Panc1 (cell line): ENCODE measurements at regions not wholly inside any gene's neighbourhood (a gene's known extent, or its start where the extent isn't known, plus 50 kb on each side); places are given as distances from the start of the nearest gene placed in this dataset.

Source experiments
- ATAC-seq: fragments of 200-7000 bp; cut with Tn5 transposase; 2 replicates; pipeline ENCODE4 v1.9.1; 2020; ENCODE audit warnings: mild to moderate bottlenecking, moderate library complexity
- BruUV-seq: library from RNA; stranded (reverse); fragments of 400-500 nt; replicated peaks from 2 replicates; lab custom pipeline; 2021; lab: Mats Ljungman, UMichigan
- CTCF ChIA-PET: fragments of 300-600 bp; sonication (Branson Sonifier 250); formaldehyde crosslinking; loops from one replicate; lab custom pipeline; 2022; ENCODE audit warnings: antibody characterized with exemption; lab: Charles Lee
- POLR2A ChIA-PET: fragments of 300-600 bp; sonication (Branson Sonifier 250); formaldehyde crosslinking; loops from one replicate; lab custom pipeline; 2022; ENCODE audit warnings: antibody characterized with exemption; lab: Charles Lee
- DNase-seq: peaks from one replicate; pipeline ENCODE4 v3.0.0-alpha.2; 2010; ENCODE audit warnings: low read depth, low spot score
- H3K27ac ChIP-seq: 2 replicates; pipeline ENCODE4 v1.5.1; 2011; ENCODE audit warnings: mild to moderate bottlenecking, low read length, inconsistent platforms
- H3K27me3 ChIP-seq: fragments of 200-500 bp; sonication (Bioruptor generic); 2 replicates; pipeline ENCODE4 v1.6.0; 2014; ENCODE audit warnings: low read length, inconsistent platforms; ENCODE audit not compliant: control insufficient read depth, insufficient read depth
- H3K36me3 ChIP-seq: fragments of 200-500 bp; sonication (Bioruptor generic); 2 replicates; pipeline ENCODE4 v1.5.1; 2014; ENCODE audit warnings: inconsistent platforms, mild to moderate bottlenecking, low read length, moderate library complexity; ENCODE audit not compliant: control insufficient read depth, insufficient read depth
- H3K4me1 ChIP-seq: 2 replicates; pipeline ENCODE4 v1.5.1; 2011; ENCODE audit warnings: inconsistent platforms, mild to moderate bottlenecking, low read length, moderate library complexity; ENCODE audit not compliant: control insufficient read depth, insufficient read depth
- H3K4me3 ChIP-seq, 2 experiments: 2 replicates each; pipeline ENCODE4 v1.5.1; 2011 to 2012; ENCODE audit warnings: low read depth in 2 of 2, low read length in 2 of 2, mild to moderate bottlenecking in 2 of 2, inconsistent platforms in 1 of 2, moderate library complexity in 1 of 2
- H3K9me3 ChIP-seq: fragments of 200-500 bp; sonication (Bioruptor generic); 2 replicates; pipeline ENCODE4 v1.5.1; 2014; ENCODE audit warnings: low read depth, mild to moderate bottlenecking, inconsistent platforms, low read length, moderate library complexity; ENCODE audit not compliant: control insufficient read depth, insufficient read depth
- POLR2AphosphoS5 ChIP-seq: IDR thresholded peaks from 2 replicates; pipeline ENCODE4 v1.6.1; 2012; ENCODE audit warnings: mild to moderate bottlenecking, low read depth, low read length, moderate library complexity
- SIN3A ChIP-seq: IDR thresholded peaks from 2 replicates; pipeline ENCODE4 v1.6.1; 2012; ENCODE audit warnings: low read depth, mild to moderate bottlenecking, low read length, moderate library complexity, borderline replicate concordance; ENCODE audit not compliant: insufficient read depth
- TCF7L2 ChIP-seq: IDR thresholded peaks from 2 replicates; pipeline ENCODE4 v1.6.1; 2011; ENCODE audit warnings: mild to moderate bottlenecking, low read depth, low read length, inconsistent platforms
- in situ Hi-C: cut with HindIII; loops from 2 replicates; pipeline ENCODE4 v1.10.0; 2016; ENCODE audit warnings: low sequenced_read_pairs, low pct_unique_long_range_greater_than_20kb
- intact Hi-C: fragments of 100-400 bp; cut with micrococcal nuclease; formaldehyde crosslinking; loops from one replicate; pipeline ENCODE4 v1.10.0; 2022; ENCODE audit not compliant: unreplicated experiment
- TF ChIP-seq, protein P1 (sequence below): fragments of 450-650 bp; IDR thresholded peaks from 2 replicates; pipeline ENCODE4 v1.5.1; 2017; ENCODE audit warnings: mild to moderate bottlenecking
- TF ChIP-seq, protein P2 (sequence below), 2 experiments: IDR thresholded peaks; 2 replicates each; pipeline ENCODE4 v1.6.1; 2011 to 2012; ENCODE audit warnings: low read depth in 2 of 2, control low read depth in 1 of 2, low read length in 1 of 2, mild to moderate bottlenecking in 1 of 2, moderate library complexity in 1 of 2; ENCODE audit not compliant: insufficient read depth in 1 of 2

DNA sequence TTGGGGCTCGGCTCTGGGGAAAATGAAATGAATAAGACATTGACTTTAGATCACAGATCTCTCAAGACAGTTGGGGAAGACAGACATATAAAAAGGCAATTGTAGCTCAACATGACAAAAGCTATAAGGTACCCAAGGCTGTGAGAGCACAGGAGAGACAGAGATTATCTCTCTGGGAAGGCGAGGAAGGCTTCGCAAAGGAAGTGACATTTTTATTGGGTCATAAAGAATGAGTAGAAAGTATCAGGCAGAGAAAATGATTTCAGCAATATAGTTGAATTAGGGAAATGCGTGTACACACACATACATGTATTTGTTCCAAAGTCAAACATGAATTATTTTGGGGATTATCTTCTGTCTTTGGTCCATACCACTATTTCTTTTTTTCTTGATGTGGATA, 381.8 kb upstream of the ADAMTSL1 start:
- in situ Hi-C loops (no loop called here), intact Hi-C loops (no loop called here)
- Histone ChIP-seq H3K27ac (no peak overlapping the region), H3K4me3 (no peak overlapping the region), H3K36me3 (no peaks in the 10 kb centered on the region), H3K9me3 (no peaks in the 10 kb centered on the region), H3K27me3 (no peaks in the 10 kb centered on the region), H3K4me1 (no peaks in the 10 kb centered on the region)
- POLR2A ChIA-PET = no interaction called here
- ATAC-seq (no peak), DNase-seq (no peak)
- no TSS peak for BruUV-seq
- TF ChIP-seq, protein P1, sequence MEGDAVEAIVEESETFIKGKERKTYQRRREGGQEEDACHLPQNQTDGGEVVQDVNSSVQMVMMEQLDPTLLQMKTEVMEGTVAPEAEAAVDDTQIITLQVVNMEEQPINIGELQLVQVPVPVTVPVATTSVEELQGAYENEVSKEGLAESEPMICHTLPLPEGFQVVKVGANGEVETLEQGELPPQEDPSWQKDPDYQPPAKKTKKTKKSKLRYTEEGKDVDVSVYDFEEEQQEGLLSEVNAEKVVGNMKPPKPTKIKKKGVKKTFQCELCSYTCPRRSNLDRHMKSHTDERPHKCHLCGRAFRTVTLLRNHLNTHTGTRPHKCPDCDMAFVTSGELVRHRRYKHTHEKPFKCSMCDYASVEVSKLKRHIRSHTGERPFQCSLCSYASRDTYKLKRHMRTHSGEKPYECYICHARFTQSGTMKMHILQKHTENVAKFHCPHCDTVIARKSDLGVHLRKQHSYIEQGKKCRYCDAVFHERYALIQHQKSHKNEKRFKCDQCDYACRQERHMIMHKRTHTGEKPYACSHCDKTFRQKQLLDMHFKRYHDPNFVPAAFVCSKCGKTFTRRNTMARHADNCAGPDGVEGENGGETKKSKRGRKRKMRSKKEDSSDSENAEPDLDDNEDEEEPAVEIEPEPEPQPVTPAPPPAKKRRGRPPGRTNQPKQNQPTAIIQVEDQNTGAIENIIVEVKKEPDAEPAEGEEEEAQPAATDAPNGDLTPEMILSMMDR = no peak
- no peak for TF ChIP-seq TCF7L2
- TF ChIP-seq, protein P2, sequence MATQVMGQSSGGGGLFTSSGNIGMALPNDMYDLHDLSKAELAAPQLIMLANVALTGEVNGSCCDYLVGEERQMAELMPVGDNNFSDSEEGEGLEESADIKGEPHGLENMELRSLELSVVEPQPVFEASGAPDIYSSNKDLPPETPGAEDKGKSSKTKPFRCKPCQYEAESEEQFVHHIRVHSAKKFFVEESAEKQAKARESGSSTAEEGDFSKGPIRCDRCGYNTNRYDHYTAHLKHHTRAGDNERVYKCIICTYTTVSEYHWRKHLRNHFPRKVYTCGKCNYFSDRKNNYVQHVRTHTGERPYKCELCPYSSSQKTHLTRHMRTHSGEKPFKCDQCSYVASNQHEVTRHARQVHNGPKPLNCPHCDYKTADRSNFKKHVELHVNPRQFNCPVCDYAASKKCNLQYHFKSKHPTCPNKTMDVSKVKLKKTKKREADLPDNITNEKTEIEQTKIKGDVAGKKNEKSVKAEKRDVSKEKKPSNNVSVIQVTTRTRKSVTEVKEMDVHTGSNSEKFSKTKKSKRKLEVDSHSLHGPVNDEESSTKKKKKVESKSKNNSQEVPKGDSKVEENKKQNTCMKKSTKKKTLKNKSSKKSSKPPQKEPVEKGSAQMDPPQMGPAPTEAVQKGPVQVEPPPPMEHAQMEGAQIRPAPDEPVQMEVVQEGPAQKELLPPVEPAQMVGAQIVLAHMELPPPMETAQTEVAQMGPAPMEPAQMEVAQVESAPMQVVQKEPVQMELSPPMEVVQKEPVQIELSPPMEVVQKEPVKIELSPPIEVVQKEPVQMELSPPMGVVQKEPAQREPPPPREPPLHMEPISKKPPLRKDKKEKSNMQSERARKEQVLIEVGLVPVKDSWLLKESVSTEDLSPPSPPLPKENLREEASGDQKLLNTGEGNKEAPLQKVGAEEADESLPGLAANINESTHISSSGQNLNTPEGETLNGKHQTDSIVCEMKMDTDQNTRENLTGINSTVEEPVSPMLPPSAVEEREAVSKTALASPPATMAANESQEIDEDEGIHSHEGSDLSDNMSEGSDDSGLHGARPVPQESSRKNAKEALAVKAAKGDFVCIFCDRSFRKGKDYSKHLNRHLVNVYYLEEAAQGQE (IDR thresholded peaks at IDR 0.05; ENCODE audit: insufficient read depth in 1 of 2, low read depth in 2 of 2, low read length in 1 of 2) = no peak
- no peak for TF ChIP-seq SIN3A
- TF ChIP-seq POLR2AphosphoS5 = no peak
- CTCF ChIA-PET = no interaction called here

DNA sequence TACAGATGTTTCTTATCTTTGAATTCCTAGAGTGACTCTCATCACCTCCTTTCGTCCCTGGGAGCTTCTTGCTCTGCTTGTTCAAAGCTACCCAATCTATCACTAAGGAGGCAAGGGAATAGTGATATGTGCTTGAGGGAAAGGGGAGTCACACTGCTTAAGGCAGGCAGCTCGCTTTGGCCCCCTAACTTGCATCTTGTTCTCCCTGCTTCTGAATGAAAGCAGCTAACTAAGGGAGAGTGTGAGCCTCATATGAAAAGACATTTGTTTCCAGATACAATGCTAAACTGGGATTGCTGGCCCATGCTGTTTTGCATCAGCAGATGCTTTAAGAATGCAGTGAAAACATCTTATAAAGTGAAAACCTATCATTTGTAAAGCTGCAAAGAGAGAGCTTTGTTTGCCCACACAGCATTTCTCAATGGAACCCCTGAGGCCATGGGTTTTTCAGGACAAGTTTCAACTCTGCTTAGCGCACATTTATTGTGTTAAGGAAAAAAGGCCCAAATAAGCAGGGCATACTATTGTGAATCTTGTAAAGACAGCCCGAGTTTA, 367.9 kb upstream of the ADAMTSL1 start:
- no peak for ATAC-seq
- no peak for DNase-seq
- intact Hi-C loops = no loop called here
- Histone ChIP-seq H3K27me3 (no peaks in the 10 kb centered on the region), H3K27ac (no peak overlapping the region), H3K36me3 (no peaks in the 10 kb centered on the region), H3K4me1 (no peaks in the 10 kb centered on the region), H3K4me3 (no peak overlapping the region), H3K9me3 (no peaks in the 10 kb centered on the region)
- no peak for TF ChIP-seq POLR2AphosphoS5
- TF ChIP-seq SIN3A = no peak
- TF ChIP-seq, protein P1 = no peak
- TF ChIP-seq, protein P2 (IDR thresholded peaks at IDR 0.05; ENCODE audit: insufficient read depth in 1 of 2, low read depth in 2 of 2, low read length in 1 of 2) = no peak
- TF ChIP-seq TCF7L2 = no peak
- no TSS peak for BruUV-seq
- in situ Hi-C loops = no loop called here
- CTCF ChIA-PET = no interaction called here
- POLR2A ChIA-PET = no interaction called here
